MM.1S (cell line): ENCODE measurements at regions not wholly inside any gene's neighbourhood (a gene's known extent, or its start where the extent isn't known, plus 50 kb on each side); places are given as distances from the start of the nearest gene placed in this dataset.

Source experiments
- DNase-seq: peaks from one replicate; pipeline ENCODE4 v3.0.0-alpha.2; 2015
- H2AFZ ChIP-seq: fragments of 300-600 bp; sonication (generic); 2 replicates; pipeline ENCODE4 v1.6.0; 2016; ENCODE audit warnings: antibody characterized with exemption, low read length
- H3F3A ChIP-seq: fragments of 300-600 bp; sonication (generic); 2 replicates; pipeline ENCODE4 v1.6.1; 2016; ENCODE audit warnings: mild to moderate bottlenecking, antibody characterized with exemption, low read length, moderate library complexity, mixed read lengths; ENCODE audit not compliant: insufficient read depth
- H3K27ac ChIP-seq: fragments of 300-600 bp; sonication (generic); 2 replicates; pipeline ENCODE4 v1.5.1; 2016; ENCODE audit warnings: mild to moderate bottlenecking, low read length
- H3K27me3 ChIP-seq: fragments of 300-600 bp; sonication (generic); replicated peaks from 2 replicates; pipeline ENCODE4 v1.6.0; 2016; ENCODE audit warnings: low read length; ENCODE audit not compliant: insufficient read depth
- H3K36me3 ChIP-seq: fragments of 300-600 bp; sonication (generic); replicated peaks from 2 replicates; pipeline ENCODE4 v1.6.1; 2016; ENCODE audit warnings: mild to moderate bottlenecking, low read length, mixed read lengths; ENCODE audit not compliant: insufficient read depth
- H3K4me1 ChIP-seq: fragments of 300-600 bp; sonication (generic); 2 replicates; pipeline ENCODE4 v1.6.1; 2016; ENCODE audit warnings: low read length, mixed read lengths
- H3K4me2 ChIP-seq: fragments of 300-600 bp; sonication (generic); 2 replicates; pipeline ENCODE4 v1.6.0; 2016; ENCODE audit warnings: low read depth, low read length
- H3K4me3 ChIP-seq: fragments of 300-600 bp; sonication (generic); 2 replicates; pipeline ENCODE4 v1.5.1; 2016; ENCODE audit warnings: low read length, mixed read lengths
- H3K79me2 ChIP-seq: fragments of 300-600 bp; sonication (generic); 2 replicates; pipeline ENCODE4 v1.6.1; 2016; ENCODE audit warnings: mixed run types, low read length, mixed read lengths
- H3K9ac ChIP-seq: fragments of 300-600 bp; sonication (generic); 2 replicates; pipeline ENCODE4 v1.6.1; 2016; ENCODE audit warnings: low read length, mixed read lengths
- H3K9me2 ChIP-seq: fragments of 300-600 bp; sonication (generic); replicated peaks from 2 replicates; pipeline ENCODE4 v1.6.1; 2016; ENCODE audit warnings: mild to moderate bottlenecking, low read length, mixed read lengths; ENCODE audit not compliant: insufficient read depth
- H3K9me3 ChIP-seq: fragments of 300-600 bp; sonication (generic); replicated peaks from 2 replicates; pipeline ENCODE4 v1.6.1; 2016; ENCODE audit warnings: mild to moderate bottlenecking, low read length, mixed read lengths; ENCODE audit not compliant: insufficient read depth
- H4K20me1 ChIP-seq: fragments of 300-600 bp; sonication (generic); 2 replicates; pipeline ENCODE4 v1.6.1; 2016; ENCODE audit warnings: mild to moderate bottlenecking, low read length, moderate library complexity, mixed read lengths; ENCODE audit not compliant: insufficient read depth
- CTCF ChIP-seq: fragments of 300-600 bp; sonication (generic); IDR thresholded peaks from 2 replicates; pipeline ENCODE4 v1.5.1; 2016; ENCODE audit warnings: antibody characterized with exemption, low read length, mixed read lengths
- EZH2 ChIP-seq: fragments of 300-600 bp; sonication (generic); optimal IDR thresholded peaks from 2 replicates; pipeline ENCODE3; 2017; ENCODE audit warnings: low read depth, mild to moderate bottlenecking, antibody characterized with exemption, low read length, mixed read lengths
- EZH2phosphoT487 ChIP-seq: fragments of 300-600 bp; sonication (generic); IDR thresholded peaks from 2 replicates; pipeline ENCODE4 v1.6.1; 2018; ENCODE audit warnings: antibody characterized with exemption, low read length

GRCh38 chr12:126201981-126202537, 1136.8 kb downstream of the AACS start:
- no peak overlapping the region for H2AFZ ChIP-seq
- H3K9me3 ChIP-seq, result no peaks in the 10 kb centered on the region
- no peaks in the 10 kb centered on the region for H3K79me2 ChIP-seq
- no peaks in the 10 kb centered on the region for H3K27me3 ChIP-seq
- H3K36me3 ChIP-seq, result no peaks in the 10 kb centered on the region
- H3K4me3 ChIP-seq, result no peak overlapping the region
- TF ChIP-seq EZH2phosphoT487, result no peak
- TF ChIP-seq EZH2, result no peak
- no peak for TF ChIP-seq CTCF
- H3F3A ChIP-seq, result no peaks in the 10 kb centered on the region
- H3K9me2 ChIP-seq, result no peaks in the 10 kb centered on the region
- H3K27ac ChIP-seq, result no peak overlapping the region
- no peak overlapping the region for H3K4me2 ChIP-seq
- H3K9ac ChIP-seq, result no peak overlapping the region
- no peaks in the 10 kb centered on the region for H4K20me1 ChIP-seq
- no peak for DNase-seq
- H3K4me1 ChIP-seq, result no peaks in the 10 kb centered on the region

GRCh38 chr12:126204326-126204725, 1139.1 kb downstream of the AACS start:
- H3F3A ChIP-seq, result no peaks in the 10 kb centered on the region
- H3K9me2 ChIP-seq, result no peaks in the 10 kb centered on the region
- H3K27me3 ChIP-seq, result no peaks in the 10 kb centered on the region
- no peak overlapping the region for H3K9ac ChIP-seq
- no peak overlapping the region for H3K27ac ChIP-seq
- no peaks in the 10 kb centered on the region for H3K4me1 ChIP-seq
- H4K20me1 ChIP-seq, result no peaks in the 10 kb centered on the region
- H3K36me3 ChIP-seq, result no peaks in the 10 kb centered on the region
- no peak for TF ChIP-seq CTCF
- no peak for TF ChIP-seq EZH2
- TF ChIP-seq EZH2phosphoT487, result no peak
- no peaks in the 10 kb centered on the region for H3K9me3 ChIP-seq
- H3K79me2 ChIP-seq, result no peaks in the 10 kb centered on the region
- DNase-seq, result no peak
- no peak overlapping the region for H2AFZ ChIP-seq
- no peak overlapping the region for H3K4me3 ChIP-seq
- no peak overlapping the region for H3K4me2 ChIP-seq

DNA sequence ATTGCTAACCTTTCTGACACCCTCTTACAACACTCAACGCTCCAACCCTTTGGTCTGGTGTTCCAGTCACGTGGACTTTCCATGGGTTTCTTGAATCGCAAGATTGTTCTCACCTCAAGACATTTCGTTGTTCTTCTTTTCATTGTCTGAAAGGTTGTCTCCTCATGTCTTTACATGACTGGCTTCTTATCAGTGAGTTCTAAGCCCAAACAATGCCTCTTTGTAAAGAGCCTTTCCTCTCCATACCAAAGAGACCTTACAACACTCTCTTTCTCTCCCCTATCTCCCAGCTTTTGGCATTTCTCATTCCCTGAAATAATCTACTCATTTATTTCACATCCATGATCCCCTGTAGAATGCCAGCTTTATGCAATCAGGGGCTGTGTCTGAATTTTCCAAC, 1144.8 kb downstream of the AACS start:
- Histone ChIP-seq H3K4me3 (no peak overlapping the region), H3K79me2 (no peaks in the 10 kb centered on the region)

More for the DNA sequence above, 1144.8 kb downstream of the AACS start:
- H3K9me3 ChIP-seq, result no peaks in the 10 kb centered on the region
- H3K27me3 ChIP-seq, result no peaks in the 10 kb centered on the region
- DNase-seq, result no peak
- H3K4me2 ChIP-seq, result no peak overlapping the region
- H4K20me1 ChIP-seq, result no peaks in the 10 kb centered on the region
- no peaks in the 10 kb centered on the region for H3K9me2 ChIP-seq
- no peaks in the 10 kb centered on the region for H3K4me1 ChIP-seq
- H3K9ac ChIP-seq, result no peak overlapping the region
- TF ChIP-seq CTCF (no peak), EZH2phosphoT487 (no peak), EZH2 (no peak)
- no peak overlapping the region for H2AFZ ChIP-seq
- no peaks in the 10 kb centered on the region for H3F3A ChIP-seq
- no peak overlapping the region for H3K27ac ChIP-seq
- H3K36me3 ChIP-seq, result no peaks in the 10 kb centered on the region
